K562 (cell line): ENCODE measurements at regions not wholly inside any gene's neighbourhood (a gene's known extent, or its start where the extent isn't known, plus 50 kb on each side); places are given as distances from the start of the nearest gene placed in this dataset.

Experiments
- HOXB6 ChIP-seq: fragments of 250-450 bp; sonication (Bioruptor Pico); IDR thresholded peaks from 2 replicates; pipeline ENCODE4 v1.5.1; 2022; ENCODE audit warnings: mild to moderate bottlenecking, borderline replicate concordance
- MBD2 ChIP-seq: sonication (generic); IDR thresholded peaks from 2 replicates; pipeline ENCODE4 v1.6.1; 2016; ENCODE audit warnings: low read depth, borderline replicate concordance
- TF ChIP-seq, protein P1 (sequence below), 2 experiments: fragments of 450-650 bp in 1 of 2; sonication (generic) in 1 of 2; formaldehyde crosslinking in 1 of 2; IDR thresholded peaks; 2 replicates each; pipeline versions ENCODE4 v1.7.1 to v1.9.0; 2016 to 2022; ENCODE audit warnings: inconsistent platforms in 1 of 2, mild to moderate bottlenecking in 1 of 2, missing genetic modification reagents in 1 of 2

DNA sequence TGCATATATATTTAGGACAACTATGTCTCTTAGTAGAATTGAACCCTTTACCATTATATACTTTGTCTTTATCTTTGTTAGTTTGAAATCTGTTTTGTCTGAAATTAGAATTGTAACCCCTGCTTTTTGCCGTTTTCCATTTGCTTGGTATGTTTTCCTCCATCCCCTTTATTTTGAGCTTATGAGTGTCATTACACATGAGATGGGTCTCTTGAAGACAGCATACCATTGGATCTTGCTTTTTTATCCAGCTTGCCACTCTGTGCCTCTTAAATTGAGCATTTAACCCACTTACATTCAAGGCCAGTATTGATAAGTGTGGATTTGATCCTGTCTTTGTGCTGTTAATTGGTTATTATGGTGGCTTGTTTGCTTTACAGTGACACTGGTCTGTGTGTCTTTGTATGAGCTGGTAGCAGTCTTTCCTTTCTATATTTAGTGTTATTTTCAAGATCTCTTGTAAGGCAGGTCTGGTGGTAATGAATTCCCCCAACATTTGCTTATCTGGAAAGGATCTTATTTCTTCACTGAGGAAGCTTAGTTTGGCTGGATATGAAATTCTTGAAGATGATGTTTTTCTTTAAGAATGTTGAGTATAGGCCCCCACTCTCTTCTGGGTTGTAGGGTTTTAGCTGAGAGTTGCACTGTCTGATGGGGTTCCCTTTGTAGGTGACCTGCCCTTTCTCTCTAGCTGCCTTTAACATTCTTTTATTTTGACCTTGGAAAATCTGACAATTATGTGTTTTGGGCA is 149.5 kb downstream of the AHR start (continued):
- TF ChIP-seq, protein P1, sequence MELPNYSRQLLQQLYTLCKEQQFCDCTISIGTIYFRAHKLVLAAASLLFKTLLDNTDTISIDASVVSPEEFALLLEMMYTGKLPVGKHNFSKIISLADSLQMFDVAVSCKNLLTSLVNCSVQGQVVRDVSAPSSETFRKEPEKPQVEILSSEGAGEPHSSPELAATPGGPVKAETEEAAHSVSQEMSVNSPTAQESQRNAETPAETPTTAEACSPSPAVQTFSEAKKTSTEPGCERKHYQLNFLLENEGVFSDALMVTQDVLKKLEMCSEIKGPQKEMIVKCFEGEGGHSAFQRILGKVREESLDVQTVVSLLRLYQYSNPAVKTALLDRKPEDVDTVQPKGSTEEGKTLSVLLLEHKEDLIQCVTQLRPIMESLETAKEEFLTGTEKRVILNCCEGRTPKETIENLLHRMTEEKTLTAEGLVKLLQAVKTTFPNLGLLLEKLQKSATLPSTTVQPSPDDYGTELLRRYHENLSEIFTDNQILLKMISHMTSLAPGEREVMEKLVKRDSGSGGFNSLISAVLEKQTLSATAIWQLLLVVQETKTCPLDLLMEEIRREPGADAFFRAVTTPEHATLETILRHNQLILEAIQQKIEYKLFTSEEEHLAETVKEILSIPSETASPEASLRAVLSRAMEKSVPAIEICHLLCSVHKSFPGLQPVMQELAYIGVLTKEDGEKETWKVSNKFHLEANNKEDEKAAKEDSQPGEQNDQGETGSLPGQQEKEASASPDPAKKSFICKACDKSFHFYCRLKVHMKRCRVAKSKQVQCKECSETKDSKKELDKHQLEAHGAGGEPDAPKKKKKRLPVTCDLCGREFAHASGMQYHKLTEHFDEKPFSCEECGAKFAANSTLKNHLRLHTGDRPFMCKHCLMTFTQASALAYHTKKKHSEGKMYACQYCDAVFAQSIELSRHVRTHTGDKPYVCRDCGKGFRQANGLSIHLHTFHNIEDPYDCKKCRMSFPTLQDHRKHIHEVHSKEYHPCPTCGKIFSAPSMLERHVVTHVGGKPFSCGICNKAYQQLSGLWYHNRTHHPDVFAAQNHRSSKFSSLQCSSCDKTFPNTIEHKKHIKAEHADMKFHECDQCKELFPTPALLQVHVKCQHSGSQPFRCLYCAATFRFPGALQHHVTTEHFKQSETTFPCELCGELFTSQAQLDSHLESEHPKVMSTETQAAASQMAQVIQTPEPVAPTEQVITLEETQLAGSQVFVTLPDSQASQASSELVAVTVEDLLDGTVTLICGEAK (IDR thresholded peaks at IDR 0.05) = no peak
- TF ChIP-seq, protein P1 (CRISPR knock-in tag; IDR thresholded peaks at IDR 0.05) = no peak
- TF ChIP-seq MBD2 = no peak
- no peak for TF ChIP-seq HOXB6 (CRISPR knock-in tag)
